Kidney (tissue), 13 donors: ENCODE measurements at regions not wholly inside any gene's neighbourhood (a gene's known extent, or its start where the extent isn't known, plus 50 kb on each side); places are given as distances from the start of the nearest gene placed in this dataset.

Experiments
- DNase-seq, 5 donors: peaks; one replicate each; pipeline ENCODE4 v3.0.0-alpha.2; 2013 to 2020
- FAIRE-seq: peaks from 2 replicates; lab custom pipeline; 2012; peaks lifted over from hg19 to GRCh38; lab: Jason Lieb, UNC
- H3K27ac ChIP-seq, 2 donors: one replicate each; pipeline ENCODE4 v1.7.0; 2013; ENCODE audit warnings: low read depth in 2 of 2, low read length in 2 of 2, inconsistent platforms in 1 of 2
- H3K27me3 ChIP-seq: one replicate; pipeline ENCODE4 v1.7.1; 2013; ENCODE audit warnings: low read length, inconsistent platforms; ENCODE audit not compliant: control insufficient read depth, insufficient read depth
- H3K36me3 ChIP-seq, 3 donors: one replicate each; pipeline versions ENCODE4 v1.7.0 to v1.7.1; 2013; ENCODE audit warnings: low read length in 3 of 3, control low read depth in 1 of 3, inconsistent platforms in 1 of 3; ENCODE audit not compliant: insufficient read depth in 3 of 3, control insufficient read depth in 2 of 3
- H3K4me1 ChIP-seq, 3 donors: one replicate each; pipeline versions ENCODE4 v1.7.0 to v1.7.1; 2013; ENCODE audit warnings: low read length in 3 of 3, inconsistent platforms in 1 of 3, low read depth in 1 of 3; ENCODE audit not compliant: control insufficient read depth in 2 of 3, insufficient read depth in 2 of 3
- H3K4me3 ChIP-seq, 3 donors: one replicate each; pipeline versions ENCODE4 v1.7.0 to v1.8.1; 2013; ENCODE audit warnings: low read length in 3 of 3, control low read depth in 1 of 3, inconsistent platforms in 1 of 3
- H3K9ac ChIP-seq, 3 donors: one replicate each; pipeline versions ENCODE4 v1.7.0 to v1.7.1; 2013; ENCODE audit warnings: low read length in 3 of 3, control low read depth in 1 of 3, inconsistent platforms in 1 of 3
- H3K9me3 ChIP-seq, 3 donors: one replicate each; pipeline versions ENCODE4 v1.7.0 to v1.7.1; 2013; ENCODE audit warnings: low read length in 3 of 3, control low read depth in 1 of 3, inconsistent platforms in 1 of 3; ENCODE audit not compliant: control insufficient read depth in 2 of 3, insufficient read depth in 1 of 3
- CTCF ChIP-seq: IDR thresholded peaks from 3 replicates; pipeline ENCODE4 v1.5.1; 2012; ENCODE audit warnings: mild to moderate bottlenecking, moderate library complexity, borderline replicate concordance; ENCODE audit not compliant: insufficient read depth; ENCODE audit errors: extremely low read depth
- intact Hi-C: fragments of 100-400 bp; cut with DNase I; formaldehyde crosslinking; loops from one replicate; pipeline ENCODE4 v1.11.1; 2022
- donor health status: control.
- donor health status: control.
- donor health status: control.
- donor health status: control.
- donor health status: control.
- donor health status: DM: yes; HTN: yes; CAD: no.
- donor health status: Normal renal cell carcinoma (clear cell type).

GRCh38 chr12:115362339-115362976 lies 678.5 kb upstream of the TBX3 start:
- no peak for FAIRE-seq
- Histone ChIP-seq H3K9me3 (no peaks in the 10 kb centered on the region), H3K27me3 (no peaks in the 10 kb centered on the region), H3K4me3 (no peak overlapping the region), H3K27ac (no peak overlapping the region), H3K36me3 (no peaks in the 10 kb centered on the region), H3K9ac (no peak overlapping the region), H3K4me1 (no peaks in the 10 kb centered on the region)
- no peak for DNase-seq
- TF ChIP-seq CTCF: no peak
- intact Hi-C loops: no loop called here

GRCh38 chr12:115357681-115358080 lies 673.7 kb upstream of the TBX3 start:
- Histone ChIP-seq H3K4me1 (no peaks in the 10 kb centered on the region), H3K9me3 (no peaks in the 10 kb centered on the region), H3K9ac (no peak overlapping the region), H3K4me3 (no peak overlapping the region), H3K27ac (no peak overlapping the region), H3K36me3 (no peaks in the 10 kb centered on the region), H3K27me3 (no peaks in the 10 kb centered on the region)
- DNase-seq: no peak
- no peak for FAIRE-seq
- intact Hi-C loops: no loop called here
- TF ChIP-seq CTCF: no peak

- no peaks in the 10 kb centered on the region for H3K9me3 ChIP-seq
- intact Hi-C loops: no loop called here
- DNase-seq (no peak), FAIRE-seq (no peak)
- no peaks in the 10 kb centered on the region for H3K27me3 ChIP-seq
- H3K9ac ChIP-seq: no peak overlapping the region
- no peaks in the 10 kb centered on the region for H3K36me3 ChIP-seq
- TF ChIP-seq CTCF: no peak
- H3K4me1 ChIP-seq: no peaks in the 10 kb centered on the region
- H3K4me3 ChIP-seq: no peak overlapping the region
- H3K27ac ChIP-seq: no peak overlapping the region
Measured at GRCh38 chr12:115355301-115355700, 671.3 kb upstream of the TBX3 start.
